ENCODE measurements at regions not wholly inside any gene's neighbourhood (a gene's known extent, or its start where the extent isn't known, plus 50 kb on each side); places are given as distances from the start of the nearest gene placed in this dataset.

GRCh38 chr22:45094081-45094720 is 69.5 kb upstream of the NUP50 start:
- ChIA-PET POLR2A (no interaction called here), CTCF (interaction anchor here (1.2 to 3.8 kb wide), 5 partner anchors 10 to 396 kb away, joined by 3 to 37 read pairs (median 4); no protein-coding TSS in a partner anchor)
- TF ChIP-seq, protein P1, sequence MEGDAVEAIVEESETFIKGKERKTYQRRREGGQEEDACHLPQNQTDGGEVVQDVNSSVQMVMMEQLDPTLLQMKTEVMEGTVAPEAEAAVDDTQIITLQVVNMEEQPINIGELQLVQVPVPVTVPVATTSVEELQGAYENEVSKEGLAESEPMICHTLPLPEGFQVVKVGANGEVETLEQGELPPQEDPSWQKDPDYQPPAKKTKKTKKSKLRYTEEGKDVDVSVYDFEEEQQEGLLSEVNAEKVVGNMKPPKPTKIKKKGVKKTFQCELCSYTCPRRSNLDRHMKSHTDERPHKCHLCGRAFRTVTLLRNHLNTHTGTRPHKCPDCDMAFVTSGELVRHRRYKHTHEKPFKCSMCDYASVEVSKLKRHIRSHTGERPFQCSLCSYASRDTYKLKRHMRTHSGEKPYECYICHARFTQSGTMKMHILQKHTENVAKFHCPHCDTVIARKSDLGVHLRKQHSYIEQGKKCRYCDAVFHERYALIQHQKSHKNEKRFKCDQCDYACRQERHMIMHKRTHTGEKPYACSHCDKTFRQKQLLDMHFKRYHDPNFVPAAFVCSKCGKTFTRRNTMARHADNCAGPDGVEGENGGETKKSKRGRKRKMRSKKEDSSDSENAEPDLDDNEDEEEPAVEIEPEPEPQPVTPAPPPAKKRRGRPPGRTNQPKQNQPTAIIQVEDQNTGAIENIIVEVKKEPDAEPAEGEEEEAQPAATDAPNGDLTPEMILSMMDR (IDR thresholded peaks at IDR 0.05; ENCODE audit: insufficient read depth, low read depth, low read length), result no peak
- no peaks in the 10 kb centered on the region for H3K36me3 ChIP-seq (ENCODE audit: control insufficient read depth, insufficient read depth, low read length)
- no peak overlapping the region for H3K4me3 ChIP-seq (ENCODE audit: low read depth, low read length)
- peaks cover 1% of the 10 kb centered on the region; the same call in 1 of the 2 replicates for H3K27me3 ChIP-seq (ENCODE audit: control insufficient read depth, insufficient read depth, low read length)
- DNase-seq (ENCODE audit: low read depth), result no peak

- H3K27me3 ChIP-seq (ENCODE audit: control insufficient read depth, insufficient read depth, low read length), result peaks cover 1% of the 10 kb centered on the region; the same call in 1 of the 2 replicates
- no peak overlapping the region for H3K4me3 ChIP-seq (ENCODE audit: low read depth, low read length)
- ChIA-PET POLR2A (no interaction called here), CTCF (interaction anchor here (1.1 to 3.8 kb wide), 9 partner anchors 10 to 397 kb away, joined by 3 to 37 read pairs (median 4); no protein-coding TSS in a partner anchor)
- no peak for DNase-seq (ENCODE audit: low read depth)
- TF ChIP-seq, protein P1 (IDR thresholded peaks at IDR 0.05; ENCODE audit: insufficient read depth, low read depth, low read length), result no peak
- no peaks in the 10 kb centered on the region for H3K36me3 ChIP-seq (ENCODE audit: control insufficient read depth, insufficient read depth, low read length)
Observed at GRCh38 chr22:45094825-45095224, 68.9 kb upstream of the NUP50 start.

- Histone ChIP-seq H3K36me3 (ENCODE audit: control insufficient read depth, insufficient read depth, low read length) (no peaks in the 10 kb centered on the region), H3K27me3 (ENCODE audit: control insufficient read depth, insufficient read depth, low read length) (peaks cover 3% of the 10 kb centered on the region), H3K4me3 (ENCODE audit: low read depth, low read length) (no peak overlapping the region)
- no peak for DNase-seq (ENCODE audit: low read depth)
- CTCF ChIA-PET, result interaction anchor here (0.5 to 3.8 kb wide), 26 partner anchors 8 to 1103 kb away, joined by 3 to 37 read pairs (median 4); no protein-coding TSS in a partner anchor
- POLR2A ChIA-PET, result no interaction called here
- TF ChIP-seq, protein P1 (IDR thresholded peaks at IDR 0.05; ENCODE audit: insufficient read depth, low read depth, low read length), result peak; percentile 95
Observed at GRCh38 chr22:45096256-45096907, 67.3 kb upstream of the NUP50 start.

DNA sequence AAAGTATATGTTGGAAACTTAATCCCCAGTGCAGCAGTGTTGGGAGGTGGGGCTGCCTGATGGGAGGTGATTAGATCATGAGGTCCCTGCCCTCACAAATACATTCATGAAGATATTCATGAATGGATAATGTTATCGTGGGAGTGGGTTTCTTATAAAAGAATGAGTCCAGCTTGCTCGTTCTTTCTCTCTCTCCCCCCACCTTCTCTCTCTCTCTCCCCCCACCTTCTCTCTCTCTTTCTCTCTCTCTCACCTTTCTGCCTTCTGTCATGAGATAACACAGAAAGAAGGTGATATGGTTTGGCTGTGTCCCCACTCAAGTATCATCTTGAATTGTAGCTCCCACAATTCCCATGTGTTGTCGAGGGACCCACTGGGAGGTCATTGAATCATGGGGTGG is 66.7 kb upstream of the NUP50 start:
- TF ChIP-seq, protein P1 (IDR thresholded peaks at IDR 0.05; ENCODE audit: insufficient read depth, low read depth, low read length), result no peak
- H3K36me3 ChIP-seq (ENCODE audit: control insufficient read depth, insufficient read depth, low read length), result no peaks in the 10 kb centered on the region
- peaks cover 3% of the 10 kb centered on the region for H3K27me3 ChIP-seq (ENCODE audit: control insufficient read depth, insufficient read depth, low read length)
- no peak overlapping the region for H3K4me3 ChIP-seq (ENCODE audit: low read depth, low read length)
- POLR2A ChIA-PET, result no interaction called here
- CTCF ChIA-PET, result interaction anchor here (0.6 to 3.8 kb wide), 18 partner anchors 10 to 1104 kb away, joined by 3 to 37 read pairs (median 4); no protein-coding TSS in a partner anchor
- no peak for DNase-seq (ENCODE audit: low read depth)

- no peak overlapping the region for H3K4me3 ChIP-seq (ENCODE audit: low read depth, low read length)
- no peaks in the 10 kb centered on the region for H3K36me3 ChIP-seq (ENCODE audit: control insufficient read depth, insufficient read depth, low read length)
- ChIA-PET CTCF (interaction anchor here (0.6 to 2.8 kb wide), 3 partner anchors 11 to 389 kb away, joined by 3 to 19 read pairs (median 3); no protein-coding TSS in a partner anchor), POLR2A (no interaction called here)
- DNase-seq (ENCODE audit: low read depth), result no peak
- peaks cover 3% of the 10 kb centered on the region for H3K27me3 ChIP-seq (ENCODE audit: control insufficient read depth, insufficient read depth, low read length)
- TF ChIP-seq, protein P1 (IDR thresholded peaks at IDR 0.05; ENCODE audit: insufficient read depth, low read depth, low read length), result no peak
Observed at GRCh38 chr22:45098056-45098455, 65.7 kb upstream of the NUP50 start.

Data from BJ (cell line).